ENCODE measurements at regions not wholly inside any gene's neighbourhood (a gene's known extent, or its start where the extent isn't known, plus 50 kb on each side); places are given as distances from the start of the nearest gene placed in this dataset.
"Not testable (repeated sequence)": the region's sequence is repeated elsewhere in the genome, so short reads cannot be mapped to it uniquely, and the experiment has no call there.

DNA sequence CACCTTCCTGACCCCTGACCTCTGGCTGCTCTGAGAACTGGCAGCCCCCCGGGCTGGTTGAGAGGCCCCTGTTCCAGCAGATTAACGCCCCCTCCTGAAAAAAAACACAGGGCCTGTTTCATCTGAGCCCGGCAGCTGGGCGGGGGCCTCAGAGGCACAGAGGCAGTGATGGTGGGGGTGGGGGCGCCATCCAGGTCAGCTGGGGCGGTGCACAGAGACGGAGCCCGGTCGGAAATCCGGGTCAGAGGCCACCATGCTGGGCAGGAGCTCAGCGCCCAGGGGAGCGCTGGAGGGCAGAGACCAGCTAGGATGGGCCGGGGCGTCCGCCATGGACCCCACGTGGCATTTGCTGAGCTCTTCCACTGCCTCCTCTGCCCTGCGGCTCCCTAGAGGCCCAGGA lies 68.0 kb downstream of the UNCX start:
- no peak for DNase-seq

DNA sequence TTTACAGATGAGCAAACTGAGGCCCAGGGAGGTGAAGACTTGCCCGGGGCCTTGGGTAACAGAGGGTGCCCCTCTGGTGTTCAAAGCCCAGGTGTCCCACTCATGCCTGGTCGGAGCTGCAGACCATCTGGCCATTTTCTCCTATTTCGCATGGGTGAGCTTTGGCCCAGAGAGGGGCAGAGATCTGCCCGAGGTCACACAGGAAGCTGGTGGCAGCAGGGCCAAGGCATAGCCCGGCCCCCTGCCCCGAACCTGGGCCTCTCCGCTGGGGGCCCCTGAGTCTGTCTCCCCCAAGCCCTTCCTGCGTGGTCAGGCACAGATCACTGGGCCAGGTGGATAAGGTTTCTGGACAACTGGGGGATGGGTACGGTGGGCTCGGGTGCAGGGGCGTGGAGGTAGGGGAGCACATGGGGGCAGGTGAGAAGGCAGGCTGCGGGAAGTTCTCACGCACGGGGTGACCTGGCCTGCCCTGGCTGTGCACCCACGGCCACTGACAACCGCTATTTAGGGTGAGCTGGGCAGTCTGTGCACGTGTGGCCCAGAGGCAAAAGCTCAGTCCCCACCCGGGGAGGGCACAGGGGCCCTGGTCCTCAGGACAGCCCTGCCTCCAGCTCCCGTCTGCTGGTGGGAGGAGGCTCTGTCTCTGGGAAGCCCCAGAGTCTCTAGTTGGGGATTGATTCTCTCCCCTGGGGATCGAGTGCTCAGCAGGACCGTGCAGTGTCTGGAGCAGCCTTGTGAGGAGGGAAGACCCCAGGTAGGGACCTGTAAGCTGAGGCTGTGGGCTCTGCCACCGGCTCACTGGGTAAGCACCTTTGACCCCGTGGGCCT lies 68.6 kb downstream of the UNCX start:
- DNase-seq, result no peak

DNA sequence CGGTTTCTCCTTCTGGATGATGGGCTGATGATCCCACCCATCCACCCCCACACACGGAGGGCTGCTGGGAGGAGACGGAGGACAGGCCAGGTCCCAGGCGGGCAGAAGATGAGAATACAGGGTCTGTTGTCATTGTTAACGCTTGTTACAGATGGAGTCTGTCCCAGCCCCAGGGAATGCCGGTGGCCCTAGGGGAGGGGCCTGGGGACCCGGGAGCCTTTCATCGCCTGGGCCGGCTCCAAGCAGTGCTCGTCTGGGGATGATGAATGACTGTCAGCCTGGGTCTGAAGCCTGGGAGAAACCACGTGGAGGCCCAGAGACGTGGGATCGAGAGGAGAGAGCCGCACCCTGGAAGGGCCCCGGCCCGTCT lies 69.2 kb downstream of the UNCX start:
- DNase-seq, result no peak

DNA sequence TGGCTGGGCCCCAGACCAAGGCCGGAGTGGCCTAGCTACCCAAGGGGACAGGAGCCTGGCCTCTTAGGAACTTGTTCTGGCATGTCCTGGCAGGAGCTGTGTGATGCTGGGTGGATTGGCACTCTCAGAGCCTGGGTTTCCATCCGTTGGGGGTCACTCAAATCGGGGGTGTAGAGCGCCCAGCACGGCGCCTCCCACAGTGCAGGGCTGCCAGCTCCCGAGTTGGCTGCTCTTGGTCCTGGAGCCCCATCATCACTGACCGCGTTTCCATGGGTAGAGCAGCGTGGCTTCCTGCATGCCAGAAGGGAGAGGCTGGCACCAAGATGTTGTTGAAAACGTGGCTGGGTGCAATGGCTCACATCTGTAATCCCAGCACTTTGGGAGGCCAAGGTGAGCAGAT lies 70.3 kb downstream of the UNCX start:
- no peak for DNase-seq

DNA sequence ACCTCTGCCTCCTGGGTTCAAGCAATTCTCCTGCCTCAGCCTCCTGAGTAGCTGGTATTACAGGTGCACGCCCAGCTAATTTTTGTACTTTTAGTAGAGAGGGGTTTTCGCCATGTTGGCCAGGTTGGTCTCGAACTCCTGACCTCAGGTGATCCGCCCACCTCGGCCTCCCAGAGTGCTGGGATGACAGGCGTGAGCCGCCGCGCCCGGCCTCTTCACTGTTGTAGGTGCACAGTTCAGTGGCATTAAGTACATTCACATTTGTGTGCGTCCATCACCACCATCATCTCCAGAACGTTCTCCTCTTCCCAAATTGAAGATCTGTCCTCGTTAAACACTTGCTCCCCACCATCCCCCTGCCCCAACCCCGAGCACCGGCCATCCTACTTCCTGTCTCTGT lies 71.3 kb downstream of the UNCX start:
- not testable (repeated sequence) for DNase-seq

DNA sequence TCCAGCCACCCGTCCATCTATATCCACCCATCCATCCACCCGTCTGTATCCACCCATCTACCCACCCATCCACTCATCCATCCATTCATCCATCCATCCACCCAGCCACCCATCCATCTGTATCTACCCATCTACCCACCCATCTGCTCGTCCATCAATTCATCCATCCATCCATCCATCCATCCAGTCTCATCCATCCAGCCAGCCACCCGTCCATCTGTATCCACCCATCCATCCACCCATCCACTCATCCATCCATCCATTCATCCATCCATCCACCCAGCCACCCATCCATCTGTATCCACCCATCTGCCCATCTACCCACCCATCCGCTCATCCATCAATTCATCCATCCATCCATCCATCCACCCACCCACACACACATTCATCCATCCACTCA lies 73.2 kb downstream of the UNCX start:
- DNase-seq, result no peak

DNA sequence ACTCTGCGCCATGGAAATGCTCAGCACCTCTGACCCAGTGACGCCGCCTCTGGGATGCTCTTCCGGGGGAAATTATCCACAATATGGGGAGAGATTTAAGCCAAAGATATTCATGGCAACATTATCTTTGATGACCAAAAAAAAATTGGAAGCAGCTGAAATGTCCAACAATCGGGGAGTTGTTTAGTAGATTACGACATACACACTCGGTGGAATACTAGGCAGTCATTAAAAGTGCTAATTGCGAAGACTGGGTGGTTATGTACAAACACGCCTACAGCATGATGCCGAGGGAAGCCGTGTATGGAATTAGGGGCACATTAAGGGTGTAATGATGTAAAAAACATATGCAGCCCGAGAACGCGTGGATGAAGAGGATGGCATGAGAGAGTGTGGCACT lies 75.2 kb downstream of the UNCX start:
- DNase-seq, result no peak

DNA sequence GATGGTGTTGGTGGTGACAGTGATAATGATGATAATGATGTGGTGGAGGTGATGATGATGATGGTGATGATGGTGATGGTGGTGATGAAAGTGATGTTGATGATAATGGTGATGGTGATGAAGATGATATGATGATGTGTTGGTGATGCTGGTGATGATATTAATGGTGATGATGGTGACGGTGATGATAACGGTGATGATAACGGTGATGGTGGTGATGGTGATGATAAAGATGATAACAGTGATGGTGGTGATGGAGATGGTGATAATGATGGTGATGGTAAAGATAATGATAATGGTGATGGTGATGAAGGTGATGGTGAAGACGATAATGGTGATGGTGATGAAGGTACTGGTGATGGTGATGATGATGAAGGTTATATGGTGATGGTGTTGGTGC lies 76.6 kb downstream of the UNCX start:
- DNase-seq, result no peak

DNA sequence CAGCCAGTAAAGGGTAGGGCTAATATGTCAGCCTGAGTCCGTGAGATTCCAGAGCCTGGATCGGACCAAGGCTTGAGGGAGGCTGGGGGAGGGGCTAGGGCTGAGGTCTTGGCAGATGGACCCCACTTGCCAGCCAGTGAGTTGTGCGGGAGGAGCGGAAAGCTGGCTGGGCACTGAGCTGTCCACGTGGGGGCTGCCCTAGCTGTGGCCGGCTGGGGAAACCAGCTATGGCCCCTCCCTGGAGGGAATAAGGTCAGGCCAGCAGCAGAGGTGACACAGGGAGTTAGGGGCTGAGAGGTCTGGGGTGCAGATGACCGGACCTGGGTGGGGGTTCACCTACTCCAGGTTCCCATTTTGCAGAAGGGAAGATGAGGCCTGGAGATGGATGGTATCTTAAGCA lies 77.3 kb downstream of the UNCX start:
- DNase-seq, result no peak

DNA sequence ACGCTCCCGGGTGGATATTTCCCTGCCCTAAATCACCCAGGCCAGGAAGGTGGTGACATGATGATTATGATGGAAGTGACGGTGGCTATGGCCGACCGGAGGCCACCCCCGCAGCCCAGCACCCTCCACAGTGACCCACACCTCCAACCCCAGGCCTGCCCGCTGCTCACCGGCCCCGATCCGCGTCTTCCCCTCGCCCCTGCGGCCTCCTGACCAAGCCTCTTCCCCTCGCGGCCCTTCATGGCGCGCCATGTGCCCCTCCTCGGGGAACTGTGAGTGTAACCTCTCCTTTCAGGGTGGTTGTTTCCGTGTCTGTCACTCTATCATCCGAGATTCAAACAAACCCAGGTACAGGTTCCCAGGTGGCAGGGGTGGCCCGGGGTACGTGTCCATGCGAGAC lies 78.3 kb downstream of the UNCX start:
- DNase-seq, result no peak

DNA sequence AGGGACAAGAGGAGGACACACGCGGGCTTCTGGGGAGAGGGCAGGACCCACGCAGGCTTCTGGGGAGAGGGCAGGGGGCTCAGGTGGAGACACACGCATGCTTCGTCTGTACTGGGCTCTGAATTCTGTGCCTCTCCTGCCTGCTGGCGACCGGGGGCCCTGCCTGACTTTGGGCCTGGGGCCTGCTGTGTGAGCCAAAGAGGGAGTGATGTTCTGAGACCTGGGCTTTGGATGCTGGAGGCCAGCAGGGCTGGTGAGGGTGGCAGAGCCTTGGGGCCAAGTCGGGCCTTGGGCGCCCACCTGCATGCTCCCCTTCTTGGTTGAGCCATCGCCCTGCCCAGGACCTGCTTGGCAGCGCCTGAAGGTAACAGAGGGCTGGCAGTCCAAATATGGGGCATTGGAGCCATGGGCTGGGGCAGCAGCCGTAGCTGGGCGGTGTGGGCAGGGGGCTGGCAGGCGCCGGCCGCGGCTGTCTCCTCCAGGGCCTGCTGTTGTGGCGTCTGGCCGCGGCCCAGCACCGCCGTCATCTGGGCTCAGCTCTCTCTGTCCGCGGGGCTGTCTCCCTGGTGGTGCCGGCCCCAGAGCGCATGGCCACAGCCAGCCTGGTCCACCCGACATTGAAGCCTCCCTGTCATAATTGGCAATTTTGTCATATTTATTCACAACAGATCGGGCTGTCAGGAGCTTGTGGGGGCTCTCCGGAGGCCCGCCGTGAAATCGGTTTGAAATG lies 78.9 kb downstream of the UNCX start:
- DNase-seq, result no peak

DNA sequence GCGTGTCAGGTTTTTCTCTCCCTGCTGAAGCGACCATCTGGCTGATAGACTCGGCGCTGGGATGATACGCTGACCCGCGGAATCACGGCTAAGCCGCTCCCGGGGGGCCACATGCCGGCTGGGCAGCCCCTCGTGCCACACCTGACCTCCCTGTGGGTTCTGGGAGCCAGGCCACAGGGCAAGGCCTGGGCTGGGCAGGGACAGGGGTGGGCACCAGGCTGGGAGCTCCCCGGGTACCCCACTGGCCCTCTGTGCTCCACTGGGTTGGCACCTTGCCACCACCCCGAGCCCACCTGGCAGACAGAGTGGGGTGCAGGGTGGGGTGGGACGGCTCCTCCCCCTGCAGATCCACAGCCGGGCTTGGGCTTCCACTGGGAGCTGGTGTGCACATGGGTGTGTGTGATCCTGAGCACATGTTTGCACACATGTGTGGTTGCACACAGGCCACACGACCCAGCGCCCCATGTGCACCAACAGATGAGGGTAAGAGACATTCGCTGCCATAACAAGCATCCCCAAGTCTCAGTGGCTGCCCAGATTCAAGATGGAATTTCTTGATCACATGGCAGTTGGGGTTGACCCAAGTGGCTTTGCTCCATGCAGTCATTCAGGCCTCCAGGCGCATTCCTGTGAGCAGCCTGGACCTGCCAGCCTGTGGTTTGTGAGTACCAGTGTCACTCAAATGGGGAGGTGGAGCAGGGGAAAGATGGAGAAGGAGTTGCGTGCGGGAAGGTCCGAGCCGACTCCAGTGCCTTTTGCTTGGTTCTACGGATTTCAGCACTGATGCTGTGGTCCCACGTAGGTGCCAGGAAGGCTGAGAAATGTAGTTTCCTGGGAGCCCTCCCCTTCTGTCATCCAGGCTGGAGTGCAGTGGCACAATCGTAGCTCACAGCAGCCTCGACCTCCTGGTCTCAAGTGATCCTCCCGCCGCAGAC lies 79.7 kb downstream of the UNCX start:
- no peak for DNase-seq

DNA sequence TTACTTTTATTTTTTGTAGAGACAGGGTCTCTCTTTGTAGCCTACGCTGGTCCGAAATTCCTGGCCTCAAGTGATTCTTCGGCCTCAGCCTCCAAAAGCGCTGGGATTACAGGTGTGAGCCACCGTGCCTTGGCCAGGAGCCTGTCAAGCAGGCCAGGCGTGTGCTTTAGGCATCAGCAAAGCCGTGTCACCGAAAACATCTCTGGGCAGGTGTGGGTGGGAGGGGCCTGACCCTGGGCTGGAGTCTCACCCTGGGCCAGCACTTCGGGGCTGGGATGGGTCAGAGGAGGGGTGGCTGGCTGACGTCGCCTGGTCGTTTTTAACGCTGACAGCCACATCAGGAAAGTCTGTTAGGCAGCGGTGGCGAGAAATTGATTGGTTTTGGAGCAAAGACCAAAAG lies 80.9 kb downstream of the UNCX start:
- no peak for DNase-seq

DNA sequence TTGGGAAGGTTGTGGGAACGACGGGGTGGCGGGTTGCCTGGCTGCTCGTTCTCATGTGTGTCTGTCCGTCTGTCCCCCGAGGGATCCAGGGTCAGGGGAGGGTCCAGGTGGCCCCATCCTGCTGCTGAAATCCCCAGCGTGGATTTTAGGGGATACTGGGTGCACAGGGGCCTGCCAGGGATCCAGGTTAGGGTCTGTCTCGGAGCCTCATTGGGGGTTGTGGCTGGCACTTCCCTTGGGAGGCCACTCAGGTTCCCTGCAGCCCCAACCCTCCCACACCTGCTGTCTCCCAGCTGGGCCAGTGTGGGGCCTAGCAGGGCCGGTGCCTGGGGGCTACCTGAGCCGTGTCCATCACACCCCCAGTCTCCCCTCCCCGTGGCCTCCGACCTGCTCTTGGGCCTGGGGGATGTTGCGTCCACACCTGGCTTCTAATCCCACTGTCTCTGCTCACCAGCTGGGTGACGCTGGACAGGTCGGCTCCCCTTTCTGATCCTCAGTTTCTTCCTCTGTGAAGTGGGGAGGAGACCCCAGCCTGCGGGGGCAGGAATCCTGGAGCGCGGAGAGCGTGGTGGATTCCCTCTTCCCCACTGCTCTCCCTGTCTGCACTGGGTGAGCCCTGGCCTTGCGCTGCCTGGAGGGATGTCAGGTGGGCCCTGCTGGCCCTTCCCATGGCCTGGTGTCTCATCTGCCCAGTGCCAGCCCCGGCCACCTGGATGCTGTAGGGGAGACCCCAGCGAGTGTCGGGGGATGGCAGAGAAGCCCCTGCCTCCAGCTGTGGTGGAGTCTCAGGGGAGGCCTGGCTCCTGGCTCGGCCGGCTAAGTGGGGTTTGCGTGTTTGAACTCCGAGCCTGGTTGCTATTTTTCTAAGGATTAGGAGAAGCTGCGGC lies 81.6 kb downstream of the UNCX start:
- DNase-seq, result no peak

DNA sequence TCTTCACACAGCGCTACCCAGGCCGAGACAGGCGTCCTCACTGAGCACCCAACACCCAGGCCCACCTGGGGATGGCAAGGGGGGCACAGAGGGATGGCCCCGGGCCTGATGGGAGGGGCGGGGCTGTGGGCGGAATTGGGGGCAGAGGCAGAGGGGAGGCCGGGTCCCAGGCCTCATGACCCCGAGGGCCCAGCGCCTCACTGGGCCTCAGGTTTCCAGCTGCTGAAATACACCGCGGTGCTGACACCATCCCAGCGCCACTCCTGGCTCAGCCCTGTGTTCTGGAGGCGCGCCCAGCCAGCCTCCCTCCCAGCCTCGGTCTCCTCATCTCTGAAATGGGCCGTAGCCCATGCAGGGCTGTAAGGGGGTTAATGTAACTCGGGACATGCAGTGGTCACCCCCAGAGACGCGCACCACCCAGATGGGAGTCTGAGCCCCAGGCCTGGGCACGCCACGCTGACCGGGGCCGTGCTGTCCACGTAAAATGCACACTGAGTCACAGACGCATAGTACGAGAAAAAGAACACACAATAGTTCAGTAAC lies 82.3 kb downstream of the UNCX start:
- no peak for DNase-seq

DNA sequence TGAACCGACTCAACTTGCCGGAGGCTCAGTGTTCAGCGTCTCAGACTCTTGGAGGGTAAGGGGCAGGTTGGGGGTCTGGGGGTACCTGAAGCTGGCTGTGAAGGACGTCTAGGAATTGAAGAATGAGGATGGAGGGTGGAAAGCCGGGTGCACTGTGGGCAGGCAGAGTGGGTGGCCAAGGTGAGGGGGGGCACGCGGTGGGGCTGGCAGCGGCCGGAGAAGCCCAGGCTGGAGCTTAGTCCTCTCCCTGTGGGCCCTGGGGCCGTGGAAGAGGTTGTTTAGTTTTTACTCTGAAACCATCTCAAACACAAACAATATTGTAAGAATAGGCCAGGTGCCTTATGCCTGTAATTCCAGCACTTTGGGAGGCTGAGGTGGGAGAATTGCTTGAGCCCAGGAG lies 83.4 kb downstream of the UNCX start:
- DNase-seq, result no peak

DNA sequence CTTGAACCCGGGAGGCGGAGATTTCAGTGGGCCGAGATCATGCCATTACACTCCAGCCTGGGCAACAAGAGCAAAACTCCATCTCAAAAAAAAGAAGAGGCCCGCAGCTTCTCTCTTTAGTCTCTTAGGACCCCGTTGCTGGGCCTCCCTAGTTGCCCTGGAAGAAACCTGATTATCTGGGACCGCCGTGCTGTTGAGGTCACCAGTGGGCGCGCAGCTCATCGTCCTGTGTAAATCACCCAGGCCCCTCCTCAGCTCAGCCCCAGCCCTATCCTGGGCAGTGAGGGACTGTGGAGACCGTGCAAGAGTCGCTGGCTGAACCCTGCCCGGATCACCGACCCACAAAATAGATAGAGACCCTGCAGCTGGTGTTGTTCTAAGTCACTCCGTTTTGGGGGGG lies 85.0 kb downstream of the UNCX start:
- DNase-seq, result no peak

DNA sequence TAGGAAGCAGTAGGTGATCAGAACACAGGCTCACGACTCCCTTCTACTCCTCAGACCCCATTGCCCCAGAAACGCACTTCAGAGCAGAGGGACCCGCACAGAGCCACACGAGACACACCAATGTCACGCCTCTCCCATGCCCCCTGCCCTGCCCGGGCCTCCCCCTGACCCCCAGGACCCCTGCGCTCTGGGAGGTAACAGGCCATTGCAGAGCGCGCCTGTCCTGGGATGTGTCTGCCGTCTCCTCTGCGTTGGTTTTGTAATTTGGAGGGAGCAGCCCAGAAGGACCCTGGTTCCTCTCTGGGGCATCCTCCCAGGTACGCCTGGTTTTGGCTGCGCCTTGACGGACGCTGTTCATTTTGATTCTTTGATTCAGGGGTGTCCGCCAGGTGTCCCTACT lies 85.4 kb downstream of the UNCX start:
- no peak for DNase-seq

DNA sequence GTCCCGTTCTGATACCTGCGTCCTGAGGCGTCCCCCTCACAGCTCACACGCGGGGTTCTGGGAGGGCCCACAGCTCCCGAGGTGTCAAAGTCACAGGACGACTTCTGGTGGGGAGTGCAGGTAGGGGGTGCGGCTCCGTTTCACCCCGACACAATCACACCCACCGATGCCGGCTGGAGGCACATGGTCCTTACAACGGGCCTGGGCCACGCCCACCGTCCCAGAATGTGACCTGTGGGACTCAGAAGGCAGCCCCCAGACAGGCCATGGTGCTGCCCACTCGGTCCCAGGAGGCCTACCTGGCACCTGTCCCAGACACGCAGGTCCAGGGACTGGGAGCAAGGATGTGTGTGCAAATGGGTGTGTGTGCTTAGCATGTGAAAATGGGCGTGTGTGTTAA lies 86.0 kb downstream of the UNCX start:
- no peak for DNase-seq

DNA sequence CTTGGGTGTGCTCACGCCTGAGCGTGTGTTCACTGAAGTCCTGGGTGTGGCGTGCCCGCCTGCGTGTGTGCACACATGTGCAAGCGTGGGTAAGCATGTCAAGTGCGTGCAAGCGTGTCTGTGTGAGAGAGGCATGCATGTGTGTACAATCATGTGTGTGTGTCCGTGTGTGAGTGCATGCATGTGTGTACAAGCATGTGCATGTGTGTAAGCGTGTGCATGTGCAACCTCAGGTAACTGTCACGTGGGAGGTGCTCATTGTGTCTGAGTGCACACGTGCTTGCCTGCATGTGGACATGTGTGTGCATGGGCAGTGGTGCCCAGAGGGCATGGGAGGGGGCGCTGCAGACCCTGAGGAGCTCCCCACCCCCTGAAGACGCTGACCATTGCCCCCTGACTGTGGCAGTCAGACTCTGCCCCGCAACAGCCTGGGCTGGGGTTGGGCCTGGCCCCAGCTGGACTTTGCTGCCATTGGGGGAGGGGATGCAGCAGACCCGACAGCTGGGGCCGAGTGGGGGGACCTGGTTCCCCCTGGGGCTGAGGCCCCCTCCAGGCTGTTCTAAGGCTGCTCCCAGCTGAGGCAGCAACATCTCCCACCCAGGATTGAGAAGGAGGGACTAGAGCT lies 88.1 kb downstream of the UNCX start:
- DNase-seq, result no peak

DNA sequence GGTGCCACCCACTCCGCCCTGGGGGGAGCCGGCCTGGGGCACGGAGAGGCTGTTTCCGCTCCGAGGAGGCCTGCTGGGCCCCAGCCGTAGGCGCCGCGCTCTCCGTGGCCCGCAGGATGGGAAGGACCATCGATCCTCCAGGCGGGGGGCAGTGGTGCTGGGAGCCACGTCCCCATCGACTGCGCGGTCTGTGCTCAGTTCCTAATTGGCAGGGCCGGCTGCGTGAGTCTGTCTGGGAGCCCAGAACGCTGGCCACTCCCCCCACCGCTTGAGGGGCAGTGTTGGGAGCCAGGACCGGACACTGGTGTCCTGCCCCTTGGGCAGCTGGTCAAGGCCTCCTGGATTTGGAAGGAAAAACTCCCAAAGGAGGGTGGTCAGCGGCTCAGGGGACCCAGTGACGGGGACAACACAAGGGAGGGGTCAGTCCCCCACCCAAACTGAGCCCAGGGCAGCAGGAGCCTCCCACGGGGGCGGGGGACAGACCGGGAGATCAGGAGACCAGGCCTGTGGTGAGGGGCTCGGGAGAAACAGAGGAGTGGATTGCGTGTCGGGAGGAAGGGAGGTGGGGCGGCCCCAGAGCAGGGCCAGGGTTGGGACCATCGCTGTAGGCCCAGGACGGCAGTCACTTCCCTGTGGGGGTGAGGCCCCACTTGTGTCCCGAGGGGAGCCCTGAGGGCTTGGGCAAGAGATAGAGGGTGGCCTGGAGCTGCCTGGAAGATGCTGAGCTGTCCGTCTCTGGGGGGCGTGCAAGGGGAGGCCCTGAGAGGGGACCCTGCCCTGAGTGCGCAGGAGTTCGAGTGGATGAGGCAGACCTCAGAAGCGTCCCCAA lies 89.0 kb downstream of the UNCX start:
- DNase-seq, result no peak

Measured in NCI-H1105 treated with DMSO at 0.1 percent for 48 hours (cell line).